ENCODE measurements at regions not wholly inside any gene's neighbourhood (a gene's known extent, or its start where the extent isn't known, plus 50 kb on each side); places are given as distances from the start of the nearest gene placed in this dataset.

GRCh38 chr18:47316924-47317323, 65.5 kb upstream of the SKOR2 start:
- Histone ChIP-seq H3K9ac (ENCODE audit: insufficient read depth, low read length, poor library complexity, severe bottlenecking) (no peak overlapping the region), H3K36me3 (replicated peaks in 1 of 2; ENCODE audit: control insufficient read depth in 1 of 2, insufficient read depth in 2 of 2, low read length in 2 of 2) (no peaks in the 10 kb centered on the region), H4K20me1 (ENCODE audit: insufficient read depth, low read length) (no peaks in the 10 kb centered on the region), H2AFZ (ENCODE audit: insufficient read depth, low read depth, low read length, poor library complexity, severe bottlenecking) (no peak overlapping the region), H3K79me2 (ENCODE audit: insufficient read depth, low read length) (no peaks in the 10 kb centered on the region), H3K9me3 (replicated peaks in 1 of 2; ENCODE audit: control insufficient read depth in 1 of 2, insufficient read depth in 1 of 2, low read length in 2 of 2) (no peaks in the 10 kb centered on the region), H3K27ac (ENCODE audit: low read depth in 1 of 2, low read length in 2 of 2) (no peak overlapping the region), H3K4me2 (replicated peaks; ENCODE audit: extremely low read depth, low read length, poor library complexity, severe bottlenecking) (no peak overlapping the region), H3K4me3 (replicated peaks in 1 of 3; ENCODE audit: low read depth in 2 of 3, low read length in 3 of 3) (no peak overlapping the region), H3K27me3 (ENCODE audit: control insufficient read depth in 2 of 2, insufficient read depth in 2 of 2, low read length in 2 of 2) (no peaks in the 10 kb centered on the region), H3K4me1 (ENCODE audit: control insufficient read depth in 1 of 2, insufficient read depth in 2 of 2, low read length in 2 of 2) (no peaks in the 10 kb centered on the region)
- DNase-seq: no peak
- no peaks in the 10 kb centered on the region for H3K36me3 Mint-ChIP-seq
- no peaks in the 10 kb centered on the region for H3K4me1 Mint-ChIP-seq
- no peak overlapping the region for H3K27ac Mint-ChIP-seq
- H3K27me3 Mint-ChIP-seq (ENCODE audit: low read depth in 3 of 3): peaks cover 0 to 3% (median 3%) of the 10 kb centered on the region in 3 donors
- H3K9me3 Mint-ChIP-seq: peaks cover 0 to 6% (median 0%) of the 10 kb centered on the region in 7 donors
- H3K4me3 Mint-ChIP-seq: no peak overlapping the region
- no peak for TF ChIP-seq CTCF (IDR thresholded peaks at IDR 0.05)
- intact Hi-C loops (cut with micrococcal nuclease): no loop called here
- WGBS (ENCODE audit: insufficient coverage): 92% methylated on average over 2 of the region's 4 CpGs

GRCh38 chr18:47313901-47314300, 62.4 kb upstream of the SKOR2 start:
- no peak for TF ChIP-seq CTCF (IDR thresholded peaks at IDR 0.05)
- intact Hi-C loops (cut with micrococcal nuclease): no loop called here

More at GRCh38 chr18:47313901-47314300, 62.4 kb upstream of the SKOR2 start:
- Mint-ChIP-seq H3K4me1 (no peaks in the 10 kb centered on the region), H3K27me3 (ENCODE audit: low read depth in 3 of 3) (peaks cover under 1 to 9% (median 6%) of the 10 kb centered on the region in 3 donors), H3K36me3 (no peaks in the 10 kb centered on the region), H3K4me3 (no peak overlapping the region), H3K27ac (no peak overlapping the region), H3K9me3 (peaks cover 0 to 5% (median 0%) of the 10 kb centered on the region in 7 donors)
- no peak overlapping the region for H3K4me3 ChIP-seq (replicated peaks in 1 of 3; ENCODE audit: low read depth in 2 of 3, low read length in 3 of 3)
- no peaks in the 10 kb centered on the region for H3K36me3 ChIP-seq (replicated peaks in 1 of 2; ENCODE audit: control insufficient read depth in 1 of 2, insufficient read depth in 2 of 2, low read length in 2 of 2)
- H3K27me3 ChIP-seq (ENCODE audit: control insufficient read depth in 2 of 2, insufficient read depth in 2 of 2, low read length in 2 of 2): no peaks in the 10 kb centered on the region
- no peak overlapping the region for H3K4me2 ChIP-seq (replicated peaks; ENCODE audit: extremely low read depth, low read length, poor library complexity, severe bottlenecking)
- 74% methylated on average over 4 of the region's 4 CpGs for WGBS (ENCODE audit: insufficient coverage)
- H3K79me2 ChIP-seq (ENCODE audit: insufficient read depth, low read length): no peaks in the 10 kb centered on the region
- no peaks in the 10 kb centered on the region for H3K4me1 ChIP-seq (ENCODE audit: control insufficient read depth in 1 of 2, insufficient read depth in 2 of 2, low read length in 2 of 2)
- H3K9me3 ChIP-seq (replicated peaks in 1 of 2; ENCODE audit: control insufficient read depth in 1 of 2, insufficient read depth in 1 of 2, low read length in 2 of 2): no peaks in the 10 kb centered on the region
- H4K20me1 ChIP-seq (ENCODE audit: insufficient read depth, low read length): no peaks in the 10 kb centered on the region
- no peak for DNase-seq
- no peak overlapping the region for H3K9ac ChIP-seq (ENCODE audit: insufficient read depth, low read length, poor library complexity, severe bottlenecking)
- H2AFZ ChIP-seq (ENCODE audit: insufficient read depth, low read depth, low read length, poor library complexity, severe bottlenecking): no peak overlapping the region
- H3K27ac ChIP-seq (ENCODE audit: low read depth in 1 of 2, low read length in 2 of 2): no peak overlapping the region
